HFFc6 (cell line): ENCODE measurements at regions not wholly inside any gene's neighbourhood (a gene's known extent, or its start where the extent isn't known, plus 50 kb on each side); places are given as distances from the start of the nearest gene placed in this dataset.

ENCODE experiments used
- DNase-seq: peaks from one replicate; pipeline ENCODE4 v3.0.0-alpha.2; 2018
- H3K27ac Mint-ChIP-seq: 2 replicates; pipeline ENCODE4 v1.8.0; 2020; ENCODE audit warnings: mild to moderate bottlenecking, mixed read lengths
- H3K27me3 Mint-ChIP-seq: 2 replicates; pipeline ENCODE4 v1.8.0; 2021; ENCODE audit warnings: mild to moderate bottlenecking, moderate library complexity, mixed read lengths; ENCODE audit not compliant: insufficient read depth
- H3K36me3 Mint-ChIP-seq: 2 replicates; pipeline ENCODE4 v1.8.0; 2021; ENCODE audit warnings: low read depth, mixed read lengths
- H3K4me1 Mint-ChIP-seq: 2 replicates; pipeline ENCODE4 v1.8.0; 2020; ENCODE audit warnings: low read depth, mixed read lengths
- H3K4me3 Mint-ChIP-seq: 2 replicates; pipeline ENCODE4 v1.8.0; 2020; ENCODE audit warnings: mild to moderate bottlenecking, moderate library complexity, mixed read lengths
- H3K9me3 Mint-ChIP-seq: 2 replicates; pipeline ENCODE4 v1.8.0; 2020; ENCODE audit warnings: mild to moderate bottlenecking, mixed read lengths
- TF ChIP-seq, protein P1 (sequence below): fragments of 200-600 bp; sonication (generic); IDR thresholded peaks from 2 replicates; pipeline ENCODE4 v1.5.0; 2021; ENCODE audit warnings: antibody characterized with exemption, mild to moderate bottlenecking

DNA sequence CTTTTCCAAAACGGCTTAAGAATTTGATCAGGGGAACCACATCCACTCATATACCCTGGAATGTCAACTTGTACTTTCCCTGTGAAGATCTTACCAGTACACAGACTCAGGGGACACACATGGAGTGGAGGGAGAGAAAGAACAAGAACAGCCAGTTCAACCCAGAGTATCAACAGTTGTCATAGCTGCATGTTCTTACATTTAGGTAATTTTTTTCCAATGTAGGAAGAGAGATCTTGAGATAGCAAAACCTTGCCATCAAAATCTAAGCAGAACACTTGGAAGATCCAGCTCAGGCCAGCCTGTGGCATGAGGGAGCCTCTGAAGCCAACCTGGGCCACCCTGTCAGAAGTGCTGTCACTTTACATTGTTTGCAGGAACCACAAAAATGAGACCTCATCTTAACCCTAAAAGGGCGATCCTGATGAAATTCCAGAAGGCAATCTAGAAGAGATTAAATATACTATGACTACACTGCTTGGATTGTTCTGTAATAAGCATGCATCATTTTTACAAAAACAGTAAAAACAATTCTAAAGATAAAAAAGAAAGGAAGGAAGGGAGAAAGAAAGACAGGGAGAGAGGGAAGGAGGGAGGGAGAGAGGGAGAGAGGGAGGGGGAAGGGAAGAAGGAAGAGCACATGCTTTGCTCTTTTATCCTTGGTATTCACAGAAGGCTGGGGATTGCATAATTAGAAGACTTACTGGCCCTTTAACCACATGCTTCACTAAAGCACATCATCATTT, 124.7 kb upstream of the TCF21 start:
- no peaks in the 10 kb centered on the region for H3K27me3 Mint-ChIP-seq
- no peaks in the 10 kb centered on the region for H3K9me3 Mint-ChIP-seq
- TF ChIP-seq, protein P1, sequence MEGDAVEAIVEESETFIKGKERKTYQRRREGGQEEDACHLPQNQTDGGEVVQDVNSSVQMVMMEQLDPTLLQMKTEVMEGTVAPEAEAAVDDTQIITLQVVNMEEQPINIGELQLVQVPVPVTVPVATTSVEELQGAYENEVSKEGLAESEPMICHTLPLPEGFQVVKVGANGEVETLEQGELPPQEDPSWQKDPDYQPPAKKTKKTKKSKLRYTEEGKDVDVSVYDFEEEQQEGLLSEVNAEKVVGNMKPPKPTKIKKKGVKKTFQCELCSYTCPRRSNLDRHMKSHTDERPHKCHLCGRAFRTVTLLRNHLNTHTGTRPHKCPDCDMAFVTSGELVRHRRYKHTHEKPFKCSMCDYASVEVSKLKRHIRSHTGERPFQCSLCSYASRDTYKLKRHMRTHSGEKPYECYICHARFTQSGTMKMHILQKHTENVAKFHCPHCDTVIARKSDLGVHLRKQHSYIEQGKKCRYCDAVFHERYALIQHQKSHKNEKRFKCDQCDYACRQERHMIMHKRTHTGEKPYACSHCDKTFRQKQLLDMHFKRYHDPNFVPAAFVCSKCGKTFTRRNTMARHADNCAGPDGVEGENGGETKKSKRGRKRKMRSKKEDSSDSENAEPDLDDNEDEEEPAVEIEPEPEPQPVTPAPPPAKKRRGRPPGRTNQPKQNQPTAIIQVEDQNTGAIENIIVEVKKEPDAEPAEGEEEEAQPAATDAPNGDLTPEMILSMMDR: no peak
- peak overlapping the region; percentile 75 for H3K27ac Mint-ChIP-seq
- H3K4me3 Mint-ChIP-seq: peak overlapping the region; percentile 73
- peak; percentile 73 for DNase-seq
- H3K4me1 Mint-ChIP-seq: peaks cover 93% of the 10 kb centered on the region
- H3K36me3 Mint-ChIP-seq: peaks cover 6% of the 10 kb centered on the region; the same call in 1 of the 2 replicates

DNA sequence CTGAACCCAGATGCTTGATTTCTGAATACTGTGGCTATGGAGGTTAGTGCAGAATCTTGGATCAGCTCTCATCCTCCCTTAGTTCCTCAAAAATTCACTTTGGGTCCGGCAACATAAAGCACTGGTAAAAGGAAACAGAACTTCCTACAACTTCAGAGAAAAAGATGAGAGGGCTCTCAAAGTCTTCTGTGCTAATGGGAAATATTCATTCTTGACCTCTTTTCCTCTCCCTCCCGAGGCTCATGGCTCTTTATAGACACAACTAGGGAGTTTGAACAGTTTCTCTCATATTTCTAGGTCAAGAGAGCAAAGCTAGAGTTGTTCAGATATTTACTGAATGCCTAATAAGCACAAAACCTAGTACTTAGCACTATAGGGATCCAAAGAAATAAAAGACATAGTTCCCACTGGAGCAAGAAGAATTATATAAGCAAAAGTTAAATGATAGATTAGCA, 124.1 kb upstream of the TCF21 start:
- Mint-ChIP-seq H3K4me3 (peak overlapping the region; percentile 73), H3K27me3 (no peaks in the 10 kb centered on the region), H3K4me1 (peaks cover 93% of the 10 kb centered on the region), H3K27ac (peak overlapping the region; percentile 75), H3K36me3 (peaks cover 6% of the 10 kb centered on the region; the same call in 1 of the 2 replicates), H3K9me3 (no peaks in the 10 kb centered on the region)
- TF ChIP-seq, protein P1: no peak
- DNase-seq: no peak

DNA sequence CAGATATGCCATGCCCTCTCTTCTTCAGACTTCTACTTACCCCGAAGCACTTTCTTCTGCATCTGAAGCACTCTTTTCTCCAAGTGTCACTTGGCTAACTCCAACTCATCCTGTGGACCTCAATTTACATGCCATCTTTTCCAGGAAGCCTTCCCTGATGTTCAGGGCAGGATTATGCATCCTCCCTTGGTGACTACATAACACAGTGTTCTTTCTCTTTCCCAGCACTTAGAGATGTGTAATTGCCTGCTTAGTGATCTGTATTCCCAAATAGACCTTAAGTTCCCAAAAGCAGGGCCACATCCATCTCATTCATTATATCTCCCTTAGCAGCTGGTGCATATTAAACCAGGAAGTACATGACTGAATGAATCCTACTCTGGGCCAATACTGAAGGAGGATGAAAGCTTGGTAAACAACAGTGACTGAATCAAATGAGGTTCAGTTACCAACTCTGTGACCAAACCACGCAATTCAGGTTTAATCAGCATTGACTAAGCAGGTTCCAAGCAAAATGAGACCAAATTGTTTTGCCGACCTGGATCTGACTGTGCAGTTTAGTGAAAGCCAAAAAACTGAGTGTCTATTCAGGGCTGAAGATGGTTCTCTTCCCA, 121.4 kb upstream of the TCF21 start:
- no peaks in the 10 kb centered on the region for H3K9me3 Mint-ChIP-seq
- no peak overlapping the region for H3K4me3 Mint-ChIP-seq
- TF ChIP-seq, protein P1: no peak
- peaks cover 69% of the 10 kb centered on the region for H3K4me1 Mint-ChIP-seq
- H3K36me3 Mint-ChIP-seq: peaks cover 13% of the 10 kb centered on the region
- H3K27ac Mint-ChIP-seq: peak overlapping the region; percentile 40
- H3K27me3 Mint-ChIP-seq: no peaks in the 10 kb centered on the region; the same call in 1 of the 2 replicates
- DNase-seq: no peak

DNA sequence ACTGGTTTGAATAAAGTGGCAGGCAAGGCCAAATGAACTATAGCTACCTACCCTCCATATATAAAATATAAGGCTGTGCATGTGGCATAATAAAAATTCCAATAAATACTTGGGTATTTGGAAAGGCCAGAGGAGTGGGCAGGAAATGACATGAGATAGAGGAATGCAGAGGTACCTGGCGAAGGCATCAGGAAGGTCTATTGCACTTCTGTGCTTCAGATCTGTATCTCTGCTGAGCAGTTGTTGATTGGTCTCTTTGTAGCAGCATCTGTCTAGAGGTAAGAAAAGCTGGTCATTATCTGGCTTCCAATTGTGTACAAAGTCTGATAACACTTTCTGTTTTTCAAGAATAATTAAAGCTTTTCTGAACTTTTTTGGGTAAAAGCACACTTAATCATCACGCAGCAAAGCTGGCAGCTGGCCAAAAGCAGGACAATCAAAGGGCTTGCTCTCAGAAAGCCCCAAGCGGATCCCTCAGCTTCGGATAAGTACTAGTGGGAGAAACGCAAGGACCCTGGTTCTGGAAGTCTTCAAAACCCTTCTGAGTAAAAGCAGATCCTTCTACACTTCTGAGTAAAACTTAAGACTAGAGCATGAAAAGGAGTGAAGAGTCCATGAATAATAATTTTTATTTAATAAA, 120.1 kb upstream of the TCF21 start:
- H3K36me3 Mint-ChIP-seq: peaks cover 21% of the 10 kb centered on the region
- peaks cover 57% of the 10 kb centered on the region for H3K4me1 Mint-ChIP-seq
- H3K9me3 Mint-ChIP-seq: no peaks in the 10 kb centered on the region
- H3K27ac Mint-ChIP-seq: no peak overlapping the region
- no peaks in the 10 kb centered on the region; the same call in 1 of the 2 replicates for H3K27me3 Mint-ChIP-seq
- DNase-seq: no peak
- TF ChIP-seq, protein P1: no peak
- no peak overlapping the region for H3K4me3 Mint-ChIP-seq

DNA sequence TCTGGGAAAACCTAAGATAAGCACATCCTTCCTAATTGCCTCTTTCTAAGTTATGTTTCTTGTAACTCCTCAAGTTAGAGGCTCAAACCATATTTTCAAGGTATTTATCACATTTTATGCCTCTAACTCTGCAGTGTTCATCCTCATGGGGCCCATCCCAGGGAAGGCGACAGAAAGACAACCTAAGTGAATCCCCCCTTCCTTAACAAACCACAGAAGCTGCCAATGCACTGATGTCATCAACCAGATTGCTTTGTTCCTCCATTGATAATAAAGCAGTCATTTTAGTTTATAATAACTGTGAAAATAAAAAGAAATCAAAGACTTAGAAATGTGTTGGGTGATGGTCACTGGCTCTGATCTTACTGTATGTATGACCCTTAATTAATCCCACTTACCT, 119.5 kb upstream of the TCF21 start:
- Mint-ChIP-seq H3K4me3 (no peak overlapping the region), H3K9me3 (peaks cover 4% of the 10 kb centered on the region), H3K27me3 (no peaks in the 10 kb centered on the region; the same call in 1 of the 2 replicates), H3K4me1 (peaks cover 57% of the 10 kb centered on the region), H3K27ac (peak overlapping the region; percentile 31; the same call in 1 of the 2 replicates), H3K36me3 (peaks cover 28% of the 10 kb centered on the region)
- TF ChIP-seq, protein P1: no peak
- DNase-seq: no peak
